ENCODE measurements at regions not wholly inside any gene's neighbourhood (a gene's known extent, or its start where the extent isn't known, plus 50 kb on each side); places are given as distances from the start of the nearest gene placed in this dataset.

GRCh38 chr4:97123573-97123972 lies 1019.7 kb downstream of the STPG2 start (continued):
- TF ChIP-seq EZH2 (IDR thresholded peaks at IDR 0.05; ENCODE audit: low read depth, unreplicated experiment), result no peak
- TF ChIP-seq ZNF331 (CRISPR knock-in tag; IDR thresholded peaks at IDR 0.05; ENCODE audit: low read depth), result no peak
- TF ChIP-seq REST (IDR thresholded peaks at IDR 0.05; ENCODE audit: unreplicated experiment), result no peak
- TF ChIP-seq CTCF (conservative IDR thresholded peaks at IDR 0.05; ENCODE audit: low read depth in 2 of 2), result no peak
- no peak for TF ChIP-seq POLR2AphosphoS5 (IDR thresholded peaks at IDR 0.05; ENCODE audit: low read depth)
- no peak for TF ChIP-seq ETS1 (IDR thresholded peaks at IDR 0.05)

GRCh38 chr4:97132435-97132834 lies 1010.8 kb downstream of the STPG2 start:
- H3K27me3 ChIP-seq (ENCODE audit: insufficient read depth), result no peaks in the 10 kb centered on the region
- Mint-ChIP-seq H3K9me3 (peaks cover 7% of the 10 kb centered on the region), H3K27ac (no peak overlapping the region), H3K27me3 (ENCODE audit: insufficient read depth, low read depth, poor library complexity) (peaks cover 2% of the 10 kb centered on the region), H3K4me3 (no peak overlapping the region), H3K4me1 (peaks cover 20% of the 10 kb centered on the region), H3K36me3 (ENCODE audit: low read depth) (peaks cover 70% of the 10 kb centered on the region)
- 0 out of 2 replicates have a peak, but pooled peaks cover 6% of the 10 kb centered on the region for H3K79me2 ChIP-seq (replicated peaks; ENCODE audit: insufficient read depth)
- H3K4me1 ChIP-seq (ENCODE audit: insufficient read depth), result no peaks in the 10 kb centered on the region; the same call in 1 of the 2 replicates
- DNase-seq (ENCODE audit: low spot score) (no peak), ATAC-seq (no peak)
- no peak overlapping the region for H3K27ac ChIP-seq (ENCODE audit: low read depth)
- TF ChIP-seq EZH2 (IDR thresholded peaks at IDR 0.05; ENCODE audit: low read depth, unreplicated experiment), result no peak
- no peak for TF ChIP-seq POLR2AphosphoS5 (IDR thresholded peaks at IDR 0.05; ENCODE audit: low read depth)
- TF ChIP-seq ZNF331 (CRISPR knock-in tag; IDR thresholded peaks at IDR 0.05; ENCODE audit: low read depth), result no peak
- H3K4me2 ChIP-seq, result no peak overlapping the region
- no peaks in the 10 kb centered on the region for H3F3A ChIP-seq (replicated peaks; ENCODE audit: low read depth)
- no peak overlapping the region for H2AFZ ChIP-seq
- no peaks in the 10 kb centered on the region; the same call in 1 of the 2 replicates for H3K9me2 ChIP-seq (ENCODE audit: insufficient read depth)
- no peak overlapping the region for H3K4me3 ChIP-seq
- H4K20me1 ChIP-seq (replicated peaks; ENCODE audit: insufficient read depth), result no peaks in the 10 kb centered on the region
- no peaks in the 10 kb centered on the region; the same call in 1 of the 2 replicates for H3K36me3 ChIP-seq (ENCODE audit: insufficient read depth)

Data from GM23338 (cell line).